ENCODE measurements at regions not wholly inside any gene's neighbourhood (a gene's known extent, or its start where the extent isn't known, plus 50 kb on each side); places are given as distances from the start of the nearest gene placed in this dataset.
"Not testable (repeated sequence)": the region's sequence is repeated elsewhere in the genome, so short reads cannot be mapped to it uniquely, and the experiment has no call there.

GRCh38 chr1:87398641-87399040, 70.0 kb downstream of the LMO4 start:
- DNase-seq (ENCODE audit: low read depth in 2 of 2), result no peak

DNA sequence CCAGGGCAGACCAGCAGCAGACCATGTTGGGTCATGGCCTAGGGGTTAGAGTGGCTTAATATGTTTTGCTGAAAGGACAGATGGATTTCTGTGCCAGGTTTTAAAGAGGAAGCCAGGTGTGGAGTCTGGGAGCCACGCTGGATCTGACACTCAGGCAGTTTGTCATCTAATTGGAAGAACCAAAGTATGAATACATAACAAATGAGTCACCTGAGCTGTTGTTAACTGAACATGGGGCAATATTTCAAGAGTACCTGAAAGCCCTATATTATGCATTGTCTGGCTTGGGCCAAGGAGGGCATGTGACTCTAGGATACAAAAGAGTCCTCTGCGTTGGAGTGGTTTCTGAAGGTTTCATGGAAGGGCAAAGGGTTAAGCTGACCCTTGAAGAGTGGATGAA, 70.6 kb downstream of the LMO4 start:
- DNase-seq (ENCODE audit: low read depth in 2 of 2), result no peak

DNA sequence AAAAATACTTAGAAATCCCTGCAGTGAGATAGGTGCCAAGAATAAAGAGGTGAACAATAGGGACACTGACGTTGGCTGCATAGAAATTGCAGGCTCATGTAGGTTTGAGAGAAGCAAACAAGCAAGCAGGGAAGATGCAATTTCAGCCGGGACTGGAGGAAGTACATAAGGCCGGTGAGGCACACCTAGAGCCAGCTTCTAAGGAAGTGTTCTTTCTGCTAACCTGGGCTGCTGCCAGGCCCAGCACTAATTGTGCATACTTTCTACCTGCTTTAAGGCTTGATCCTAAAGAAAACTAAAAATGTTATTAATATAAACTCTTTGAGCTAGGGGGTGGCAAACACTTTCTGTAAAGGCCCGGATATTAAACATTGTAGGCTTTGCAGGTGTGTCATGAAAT, 71.0 kb downstream of the LMO4 start:
- DNase-seq (ENCODE audit: low read depth in 2 of 2), result no peak

DNA sequence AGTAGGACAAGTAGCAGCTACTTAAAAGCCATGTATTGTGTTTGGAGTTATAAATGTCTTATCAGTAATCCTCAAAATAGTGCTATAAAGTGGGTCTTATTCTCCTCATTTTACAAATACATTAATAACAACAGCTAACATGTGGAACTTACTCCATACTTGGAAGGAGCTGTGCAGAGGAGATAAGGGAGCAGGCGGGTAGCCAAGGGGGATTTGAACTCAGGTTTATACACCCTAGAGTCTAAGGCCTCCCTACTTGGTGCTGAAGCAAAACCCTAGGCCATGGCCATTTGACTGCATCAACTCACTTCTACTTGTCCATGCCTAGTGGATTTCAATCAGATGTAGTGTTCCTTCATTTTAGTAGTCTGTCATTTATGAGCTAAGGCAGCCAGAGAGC, 72.1 kb downstream of the LMO4 start:
- DNase-seq (ENCODE audit: low read depth in 2 of 2), result no peak

GRCh38 chr1:87402241-87403002, 73.7 kb downstream of the LMO4 start:
- DNase-seq (ENCODE audit: low read depth in 2 of 2), result no peak

DNA sequence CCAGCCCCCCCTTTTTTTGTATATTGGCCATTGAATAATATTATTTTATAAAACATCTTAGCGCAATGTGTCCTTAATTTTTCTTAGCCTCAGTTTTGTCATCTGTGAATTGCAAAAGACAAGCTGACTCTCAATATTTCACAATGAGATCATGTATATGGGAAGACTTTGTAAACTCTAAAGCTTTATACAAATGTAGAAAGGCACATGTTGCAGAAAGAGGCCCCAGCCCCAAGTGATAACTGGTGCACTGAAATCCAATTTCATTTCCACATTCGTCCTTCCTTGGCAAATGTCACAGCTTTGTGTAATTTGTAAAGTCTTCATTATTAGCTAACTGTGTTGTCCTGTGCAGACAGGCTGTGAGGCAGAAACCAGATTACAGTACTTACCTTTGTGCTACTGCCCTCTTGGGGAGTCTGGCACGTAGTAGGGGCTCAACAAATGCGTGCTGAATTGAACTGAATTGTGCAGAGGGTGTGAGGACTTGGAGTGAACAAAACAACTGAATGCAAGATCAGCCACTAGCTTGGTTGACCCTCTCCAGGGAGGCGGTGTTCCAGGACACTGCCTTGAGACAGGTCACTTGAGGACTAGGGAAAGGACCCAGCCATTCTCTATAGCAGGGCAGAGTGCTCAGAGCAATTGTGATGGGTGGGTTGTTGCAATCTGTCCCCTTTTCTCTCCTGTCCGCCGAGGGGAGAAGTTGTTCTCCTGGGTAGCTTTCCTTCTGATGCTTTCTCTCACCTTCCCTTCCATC, 74.6 kb downstream of the LMO4 start:
- no peak for DNase-seq (ENCODE audit: low read depth in 2 of 2)

- no peak for DNase-seq (ENCODE audit: low read depth in 2 of 2)
Observed at GRCh38 chr1:87404296-87404695, 75.6 kb downstream of the LMO4 start.

DNA sequence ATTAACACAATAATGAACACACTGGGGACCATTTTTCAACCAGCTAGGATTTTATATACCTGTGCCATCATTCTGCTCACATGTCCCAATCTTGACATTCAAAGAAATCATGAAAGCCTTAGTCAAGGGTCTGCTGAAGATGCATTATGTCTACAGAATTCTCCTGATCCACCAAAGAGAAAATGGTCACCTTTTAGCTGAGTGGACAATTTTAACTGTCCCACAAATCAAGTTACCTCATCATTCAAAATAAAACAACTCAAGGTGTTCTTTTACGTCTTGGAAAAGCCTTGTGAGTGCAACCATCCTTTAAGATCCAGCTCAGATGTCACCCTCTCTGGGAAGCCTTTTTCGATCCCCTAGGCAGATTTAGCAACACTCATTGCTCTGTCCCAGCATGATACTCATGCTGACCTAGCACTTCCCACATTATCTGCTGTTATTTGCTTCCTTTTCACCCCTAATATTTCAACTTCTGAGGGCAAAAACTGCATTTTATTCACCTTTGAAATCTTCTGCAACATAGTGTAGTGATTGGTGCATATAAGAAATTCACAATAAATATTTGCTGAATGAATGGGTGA, 80.1 kb downstream of the LMO4 start:
- DNase-seq (ENCODE audit: low read depth in 2 of 2), result no peak

- DNase-seq (ENCODE audit: low read depth in 2 of 2), result no peak
Observed at GRCh38 chr1:87410776-87411480, 82.2 kb downstream of the LMO4 start.

DNA sequence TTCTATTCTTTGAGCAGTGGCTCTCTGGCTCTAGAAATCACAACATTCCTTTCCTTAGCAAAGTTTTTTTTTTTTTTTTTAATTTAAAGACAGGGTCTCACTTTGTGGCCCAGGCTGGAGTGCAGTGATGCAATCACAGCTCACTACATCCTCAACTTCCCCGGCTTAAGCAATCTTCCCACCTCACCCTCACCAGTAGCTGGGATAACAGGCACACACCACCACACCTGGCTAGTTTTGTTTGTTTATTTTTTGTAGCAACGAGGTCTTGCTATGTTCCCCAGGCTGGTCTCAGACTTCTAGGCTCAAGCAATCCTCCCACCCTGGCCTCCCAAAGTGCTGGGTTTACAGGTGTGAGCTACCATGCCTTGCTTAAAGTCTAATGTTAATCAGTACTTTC, 85.2 kb downstream of the LMO4 start:
- not testable (repeated sequence) for DNase-seq (ENCODE audit: low read depth in 2 of 2)

GRCh38 chr1:87418048-87418447, 89.4 kb downstream of the LMO4 start:
- no peak for DNase-seq (ENCODE audit: low read depth in 2 of 2)

GRCh38 chr1:87421809-87422208, 93.1 kb downstream of the LMO4 start:
- no peak for DNase-seq (ENCODE audit: low read depth in 2 of 2)

- no peak for DNase-seq (ENCODE audit: low read depth in 2 of 2)
Observed at GRCh38 chr1:87424541-87424940, 95.9 kb downstream of the LMO4 start.

DNA sequence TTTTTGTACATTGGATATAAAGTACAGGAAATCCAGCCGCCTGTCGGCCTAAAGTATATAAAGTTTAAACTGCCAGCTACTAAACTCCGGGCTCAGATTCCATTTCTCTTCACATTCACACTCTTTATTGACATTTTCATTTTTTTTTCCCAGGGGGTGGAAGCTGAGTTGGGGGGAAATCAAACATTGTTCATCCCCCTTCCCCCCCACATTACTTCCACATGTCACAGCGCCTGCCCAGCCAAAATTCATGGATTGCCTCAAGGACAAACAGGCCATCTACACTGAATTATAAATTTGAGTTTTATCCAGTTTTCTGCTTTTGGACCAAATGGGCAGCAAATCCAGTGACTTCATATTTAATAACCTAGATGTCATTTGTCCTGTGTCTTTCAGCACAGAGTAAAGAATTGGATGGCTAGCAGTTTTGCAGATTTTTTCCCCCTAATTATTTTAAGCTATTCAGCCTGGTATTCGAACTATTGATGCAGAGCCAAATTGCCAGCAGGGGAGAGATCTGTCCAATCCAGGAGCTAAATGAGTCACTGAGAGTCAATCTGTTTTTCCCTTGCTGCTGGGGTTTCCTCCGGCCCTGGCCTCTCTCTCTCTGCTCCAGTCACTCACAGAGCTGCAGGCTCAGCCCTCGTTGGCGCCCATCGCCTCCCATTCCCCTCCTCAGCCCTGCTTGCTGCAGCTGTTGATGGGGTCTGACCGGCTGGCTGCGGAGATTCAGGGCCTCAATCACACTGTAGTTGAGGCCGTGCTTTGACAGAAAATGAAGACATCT, 98.0 kb downstream of the LMO4 start:
- no peak for DNase-seq (ENCODE audit: low read depth in 2 of 2)

DNA sequence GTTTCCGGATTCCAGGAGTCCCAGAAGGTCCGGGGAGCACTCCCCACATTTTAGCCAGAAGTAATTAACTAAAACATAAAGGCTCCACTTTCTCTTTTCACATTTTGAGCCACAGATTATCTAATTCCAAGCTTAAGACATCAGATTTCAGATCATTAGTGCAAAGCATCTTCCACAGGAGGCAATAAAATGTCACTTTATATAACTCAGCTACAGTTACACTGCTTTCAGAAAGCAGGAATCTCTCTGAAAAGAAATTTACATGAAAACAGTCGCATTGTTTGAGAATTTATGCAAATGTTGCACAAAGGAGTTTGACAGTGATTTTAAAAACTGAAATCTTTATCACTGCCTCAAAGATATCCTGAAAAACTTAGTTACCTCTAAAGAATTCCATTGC, 99.7 kb downstream of the LMO4 start:
- no peak for DNase-seq (ENCODE audit: low read depth in 2 of 2)

GRCh38 chr1:87428883-87429282, 100.2 kb downstream of the LMO4 start:
- no peak for DNase-seq (ENCODE audit: low read depth in 2 of 2)

DNA sequence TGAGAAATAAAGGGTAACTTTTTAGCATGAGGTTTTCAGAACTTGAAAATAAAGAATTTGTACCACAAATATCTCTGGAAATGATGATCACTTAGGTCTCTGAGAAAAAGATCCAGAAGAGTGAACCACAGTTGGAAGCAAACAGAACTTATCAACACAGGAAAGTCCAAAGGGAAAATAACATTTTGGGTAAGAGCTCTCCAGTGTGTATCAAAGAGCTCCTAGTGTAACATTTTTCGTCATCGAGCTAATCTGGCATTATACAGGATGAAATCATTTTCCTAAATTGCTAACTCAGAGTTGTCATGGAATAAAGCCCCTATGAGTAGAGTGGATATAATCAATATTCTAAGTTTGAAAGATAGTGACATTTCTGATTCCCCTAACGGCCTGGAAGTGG, 104.0 kb downstream of the LMO4 start:
- DNase-seq (ENCODE audit: low read depth in 2 of 2), result no peak

DNA sequence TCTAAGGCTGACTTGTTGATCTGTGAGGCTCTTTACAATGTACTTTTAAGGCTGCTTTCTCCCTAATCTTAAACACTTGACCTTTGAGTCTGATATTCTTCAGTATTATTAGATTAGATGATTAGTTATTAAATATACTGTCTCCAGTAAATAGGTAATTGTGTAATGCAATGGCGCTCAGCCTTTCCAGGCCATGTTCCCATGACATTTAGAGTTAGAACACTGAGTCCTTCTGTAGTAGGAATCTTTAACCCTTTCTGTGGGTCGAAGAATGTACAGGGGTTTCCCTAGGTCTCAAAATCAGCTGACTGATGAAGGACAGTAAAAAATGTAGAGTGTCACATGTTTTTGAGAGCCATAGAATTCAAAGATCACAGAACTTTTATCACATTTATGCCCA, 104.4 kb downstream of the LMO4 start:
- not testable (repeated sequence) for DNase-seq (ENCODE audit: low read depth in 2 of 2)

- DNase-seq (ENCODE audit: low read depth in 2 of 2), result no peak
Observed at GRCh38 chr1:87435484-87435883, 106.8 kb downstream of the LMO4 start.

DNA sequence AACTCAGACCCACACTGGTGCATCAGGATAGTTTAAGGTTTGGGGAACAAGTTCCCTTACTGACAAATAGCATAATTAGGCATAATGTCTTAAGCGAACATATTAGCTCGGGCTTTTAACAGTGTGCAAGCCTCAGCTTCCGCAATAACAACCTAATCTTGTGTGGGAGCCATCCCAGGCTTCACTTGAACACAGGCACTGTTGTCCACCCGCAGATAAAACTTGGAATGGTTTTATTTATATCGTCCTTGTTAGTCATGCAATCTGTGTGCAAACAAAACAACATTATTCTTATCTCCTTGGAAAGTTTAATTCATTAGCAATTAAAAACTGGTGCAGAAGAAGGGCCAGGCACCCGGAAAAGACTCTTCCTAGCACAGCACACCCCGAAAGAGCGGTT, 107.4 kb downstream of the LMO4 start:
- not testable (repeated sequence) for DNase-seq (ENCODE audit: low read depth in 2 of 2)

DNA sequence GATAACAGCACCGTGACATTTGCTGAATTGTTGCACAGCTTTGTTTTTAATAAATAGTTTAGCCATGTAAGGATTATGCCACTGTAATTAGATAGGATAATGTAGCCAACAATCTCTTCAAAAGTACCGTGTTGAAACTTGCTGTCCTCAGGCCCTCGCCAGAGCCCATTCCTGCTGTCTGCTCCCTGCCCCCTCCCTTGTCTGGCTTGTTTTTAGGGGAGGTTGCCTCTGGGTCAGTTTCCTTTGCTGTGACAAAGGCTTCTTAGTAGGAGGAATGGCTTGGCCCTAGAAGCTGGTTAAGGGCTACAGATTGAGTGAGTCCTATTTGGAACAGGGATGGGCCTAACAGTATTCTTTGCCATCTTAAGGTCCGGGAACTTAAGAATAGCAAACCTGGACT, 107.9 kb downstream of the LMO4 start:
- DNase-seq (ENCODE audit: low read depth in 2 of 2), result no peak

All from stimulated activated CD8-positive, alpha-beta memory T cell treated with anti-CD3 and anti-CD28 coated beads, Interleukin-2, amount 100 ng/mL, for 48 hours (primary cell).